ENCODE measurements at regions not wholly inside any gene's neighbourhood (a gene's known extent, or its start where the extent isn't known, plus 50 kb on each side); places are given as distances from the start of the nearest gene placed in this dataset.

GRCh38 chr12:130224613-130225012, 62.3 kb downstream of the FZD10 start:
- TF ChIP-seq MYC (IDR thresholded peaks at IDR 0.05; ENCODE audit: low read depth, low read length) (no peak), MAX (IDR thresholded peaks at IDR 0.05; ENCODE audit: low read depth, low read length) (no peak), POLR2A (IDR thresholded peaks at IDR 0.05; ENCODE audit: extremely low read depth, insufficient read length) (no peak), CTCF (IDR thresholded peaks at IDR 0.05; ENCODE audit: low read depth, low read length) (no peak)
- no peak for DNase-seq (ENCODE audit: low read depth)
- no peak overlapping the region for H3K4me3 ChIP-seq (ENCODE audit: low read depth, low read length)

GRCh38 chr12:130225347-130225746, 63.1 kb downstream of the FZD10 start:
- TF ChIP-seq MAX (IDR thresholded peaks at IDR 0.05; ENCODE audit: low read depth, low read length) (no peak), CTCF (IDR thresholded peaks at IDR 0.05; ENCODE audit: low read depth, low read length) (no peak), MYC (IDR thresholded peaks at IDR 0.05; ENCODE audit: low read depth, low read length) (no peak), POLR2A (IDR thresholded peaks at IDR 0.05; ENCODE audit: extremely low read depth, insufficient read length) (no peak)
- H3K4me3 ChIP-seq (ENCODE audit: low read depth, low read length), result no peak overlapping the region
- DNase-seq (ENCODE audit: low read depth), result no peak

GRCh38 chr12:130226126-130226525, 63.9 kb downstream of the FZD10 start:
- TF ChIP-seq POLR2A (IDR thresholded peaks at IDR 0.05; ENCODE audit: extremely low read depth, insufficient read length) (no peak), CTCF (IDR thresholded peaks at IDR 0.05; ENCODE audit: low read depth, low read length) (no peak), MAX (IDR thresholded peaks at IDR 0.05; ENCODE audit: low read depth, low read length) (no peak), MYC (IDR thresholded peaks at IDR 0.05; ENCODE audit: low read depth, low read length) (no peak)
- no peak for DNase-seq (ENCODE audit: low read depth)
- H3K4me3 ChIP-seq (ENCODE audit: low read depth, low read length), result no peak overlapping the region

- TF ChIP-seq CTCF (IDR thresholded peaks at IDR 0.05; ENCODE audit: low read depth, low read length), result no peak
- no peak for TF ChIP-seq MAX (IDR thresholded peaks at IDR 0.05; ENCODE audit: low read depth, low read length)
- TF ChIP-seq MYC (IDR thresholded peaks at IDR 0.05; ENCODE audit: low read depth, low read length), result no peak
- no peak for TF ChIP-seq POLR2A (IDR thresholded peaks at IDR 0.05; ENCODE audit: extremely low read depth, insufficient read length)
- DNase-seq (ENCODE audit: low read depth), result no peak
These were observed 64.5 kb downstream of the FZD10 start for GRCh38 chr12:130226771-130227170.

GRCh38 chr12:130227641-130228040, 65.4 kb downstream of the FZD10 start:
- H3K4me3 ChIP-seq (ENCODE audit: low read depth, low read length), result no peak overlapping the region
- TF ChIP-seq MAX (IDR thresholded peaks at IDR 0.05; ENCODE audit: low read depth, low read length) (no peak), CTCF (IDR thresholded peaks at IDR 0.05; ENCODE audit: low read depth, low read length) (no peak), MYC (IDR thresholded peaks at IDR 0.05; ENCODE audit: low read depth, low read length) (no peak), POLR2A (IDR thresholded peaks at IDR 0.05; ENCODE audit: extremely low read depth, insufficient read length) (no peak)
- DNase-seq (ENCODE audit: low read depth), result no peak

More at GRCh38 chr12:130226771-130227170, 64.5 kb downstream of the FZD10 start:
- H3K4me3 ChIP-seq (ENCODE audit: low read depth, low read length), result no peak overlapping the region

- TF ChIP-seq CTCF (IDR thresholded peaks at IDR 0.05; ENCODE audit: low read depth, low read length) (no peak), POLR2A (IDR thresholded peaks at IDR 0.05; ENCODE audit: extremely low read depth, insufficient read length) (no peak), MYC (IDR thresholded peaks at IDR 0.05; ENCODE audit: low read depth, low read length) (no peak), MAX (IDR thresholded peaks at IDR 0.05; ENCODE audit: low read depth, low read length) (no peak)
- H3K4me3 ChIP-seq (ENCODE audit: low read depth, low read length), result no peak overlapping the region
- DNase-seq (ENCODE audit: low read depth), result no peak
These were observed 74.2 kb downstream of the FZD10 start for GRCh38 chr12:130236446-130236845.

All from NB4 (cell line).